ENCODE measurements at regions not wholly inside any gene's neighbourhood (a gene's known extent, or its start where the extent isn't known, plus 50 kb on each side); places are given as distances from the start of the nearest gene placed in this dataset.

GRCh38 chr13:40240293-40240692, 426.1 kb downstream of the FOXO1 start:
- H4K91ac ChIP-seq (ENCODE audit: low read depth, low read length, poor library complexity): no peak overlapping the region
- H3K36me3 ChIP-seq (replicated peaks in 1 of 2; ENCODE audit: control insufficient read depth in 2 of 2, insufficient read depth in 2 of 2, low read length in 2 of 2): no peaks in the 10 kb centered on the region
- H3K27ac ChIP-seq (replicated peaks; ENCODE audit: low read length): no peak overlapping the region
- no peaks in the 10 kb centered on the region for H3K27me3 ChIP-seq (ENCODE audit: control insufficient read depth in 3 of 3, insufficient read depth in 3 of 3, low read depth in 1 of 3, low read length in 3 of 3)
- no peaks in the 10 kb centered on the region for H3K4me1 ChIP-seq (ENCODE audit: control insufficient read depth in 2 of 2, insufficient read depth in 1 of 2, low read depth in 1 of 2, low read length in 2 of 2)
- no peak overlapping the region for H4K8ac ChIP-seq (ENCODE audit: low read depth, low read length)
- H2BK12ac ChIP-seq (ENCODE audit: low read length): no peak overlapping the region
- no peak overlapping the region for H3K4ac ChIP-seq (ENCODE audit: low read length)
- H2AK5ac ChIP-seq (ENCODE audit: low read depth, low read length): no peak overlapping the region
- DNase-seq (ENCODE audit: low spot score): no peak
- no CpG with 5 or more reads among the region's 2 CpGs for WGBS, 2 donors (ENCODE audit: extremely low coverage in 2 of 2, insufficient read length in 2 of 2, insufficient replicate concordance in 1 of 2)
- H2BK5ac ChIP-seq (ENCODE audit: low read length): no peak overlapping the region
- H3K4me3 ChIP-seq (ENCODE audit: low read length in 2 of 2): no peak overlapping the region
- H3K14ac ChIP-seq (ENCODE audit: low read length): no peak overlapping the region
- H3K4me2 ChIP-seq (ENCODE audit: insufficient read depth, low read length, poor library complexity, severe bottlenecking): no peak overlapping the region
- no peak overlapping the region for H2BK120ac ChIP-seq (ENCODE audit: low read depth, low read length)
- no peaks in the 10 kb centered on the region for H3K79me1 ChIP-seq (ENCODE audit: low read depth, low read length)
- H2AFZ ChIP-seq (ENCODE audit: low read length): no peak overlapping the region
- H3K23ac ChIP-seq (ENCODE audit: low read depth, low read length, poor library complexity): no peak overlapping the region
- H3K18ac ChIP-seq (ENCODE audit: low read length): no peak overlapping the region
- H3K9me3 ChIP-seq (replicated peaks in 1 of 2; ENCODE audit: control insufficient read depth in 2 of 2, insufficient read depth in 1 of 2, low read depth in 1 of 2, low read length in 2 of 2): peaks cover 0 to 5% of the 10 kb centered on the region in 2 donors
- H3K9ac ChIP-seq (ENCODE audit: low read depth, low read length, poor library complexity): no peak overlapping the region
- no peak overlapping the region for H2BK15ac ChIP-seq (ENCODE audit: low read length)

- no peak overlapping the region for H3K4me2 ChIP-seq (ENCODE audit: insufficient read depth, low read length, poor library complexity, severe bottlenecking)
- peaks cover 0 to 5% of the 10 kb centered on the region in 2 donors for H3K9me3 ChIP-seq (replicated peaks in 1 of 2; ENCODE audit: control insufficient read depth in 2 of 2, insufficient read depth in 1 of 2, low read depth in 1 of 2, low read length in 2 of 2)
- no peak overlapping the region for H3K23ac ChIP-seq (ENCODE audit: low read depth, low read length, poor library complexity)
- no peak overlapping the region for H3K4ac ChIP-seq (ENCODE audit: low read length)
- no peak overlapping the region for H2BK12ac ChIP-seq (ENCODE audit: low read length)
- H3K4me1 ChIP-seq (ENCODE audit: control insufficient read depth in 2 of 2, insufficient read depth in 1 of 2, low read depth in 1 of 2, low read length in 2 of 2): no peaks in the 10 kb centered on the region
- H4K91ac ChIP-seq (ENCODE audit: low read depth, low read length, poor library complexity): no peak overlapping the region
- no peak overlapping the region for H2AFZ ChIP-seq (ENCODE audit: low read length)
- no peak overlapping the region for H2BK15ac ChIP-seq (ENCODE audit: low read length)
- H3K27me3 ChIP-seq (ENCODE audit: control insufficient read depth in 3 of 3, insufficient read depth in 3 of 3, low read depth in 1 of 3, low read length in 3 of 3): no peaks in the 10 kb centered on the region
- H2BK5ac ChIP-seq (ENCODE audit: low read length): no peak overlapping the region
- WGBS, 2 donors (ENCODE audit: extremely low coverage in 2 of 2, insufficient read length in 2 of 2, insufficient replicate concordance in 1 of 2): no CpG with 5 or more reads among the region's 3 CpGs
- H2AK5ac ChIP-seq (ENCODE audit: low read depth, low read length): no peak overlapping the region
- H2BK120ac ChIP-seq (ENCODE audit: low read depth, low read length): no peak overlapping the region
- no peak overlapping the region for H3K14ac ChIP-seq (ENCODE audit: low read length)
- H3K79me1 ChIP-seq (ENCODE audit: low read depth, low read length): no peaks in the 10 kb centered on the region
- H3K4me3 ChIP-seq (ENCODE audit: low read length in 2 of 2): no peak overlapping the region
- no peak overlapping the region for H3K9ac ChIP-seq (ENCODE audit: low read depth, low read length, poor library complexity)
- H3K18ac ChIP-seq (ENCODE audit: low read length): no peak overlapping the region
- DNase-seq (ENCODE audit: low spot score): no peak
- H3K27ac ChIP-seq (replicated peaks; ENCODE audit: low read length): no peak overlapping the region
- no peaks in the 10 kb centered on the region for H3K36me3 ChIP-seq (replicated peaks in 1 of 2; ENCODE audit: control insufficient read depth in 2 of 2, insufficient read depth in 2 of 2, low read length in 2 of 2)
- no peak overlapping the region for H4K8ac ChIP-seq (ENCODE audit: low read depth, low read length)
Observed at GRCh38 chr13:40241125-40241798, 425.2 kb downstream of the FOXO1 start.

GRCh38 chr13:40243047-40243446, 423.4 kb downstream of the FOXO1 start:
- Histone ChIP-seq H3K27ac (replicated peaks; ENCODE audit: low read length) (no peak overlapping the region), H3K4ac (ENCODE audit: low read length) (no peak overlapping the region), H2AK5ac (ENCODE audit: low read depth, low read length) (no peak overlapping the region), H3K4me1 (ENCODE audit: control insufficient read depth in 2 of 2, insufficient read depth in 1 of 2, low read depth in 1 of 2, low read length in 2 of 2) (no peaks in the 10 kb centered on the region), H3K36me3 (replicated peaks in 1 of 2; ENCODE audit: control insufficient read depth in 2 of 2, insufficient read depth in 2 of 2, low read length in 2 of 2) (no peaks in the 10 kb centered on the region), H2BK120ac (ENCODE audit: low read depth, low read length) (no peak overlapping the region), H4K91ac (ENCODE audit: low read depth, low read length, poor library complexity) (no peak overlapping the region), H2BK5ac (ENCODE audit: low read length) (no peak overlapping the region), H3K18ac (ENCODE audit: low read length) (no peak overlapping the region), H3K23ac (ENCODE audit: low read depth, low read length, poor library complexity) (no peak overlapping the region), H3K9ac (ENCODE audit: low read depth, low read length, poor library complexity) (no peak overlapping the region), H3K9me3 (replicated peaks in 1 of 2; ENCODE audit: control insufficient read depth in 2 of 2, insufficient read depth in 1 of 2, low read depth in 1 of 2, low read length in 2 of 2) (peaks cover 0 to 8% of the 10 kb centered on the region in 2 donors), H3K79me1 (ENCODE audit: low read depth, low read length) (no peaks in the 10 kb centered on the region), H2BK12ac (ENCODE audit: low read length) (no peak overlapping the region), H2AFZ (ENCODE audit: low read length) (no peak overlapping the region), H4K8ac (ENCODE audit: low read depth, low read length) (no peak overlapping the region), H2BK15ac (ENCODE audit: low read length) (no peak overlapping the region), H3K4me3 (ENCODE audit: low read length in 2 of 2) (no peak overlapping the region), H3K4me2 (ENCODE audit: insufficient read depth, low read length, poor library complexity, severe bottlenecking) (no peak overlapping the region), H3K27me3 (ENCODE audit: control insufficient read depth in 3 of 3, insufficient read depth in 3 of 3, low read depth in 1 of 3, low read length in 3 of 3) (no peaks in the 10 kb centered on the region), H3K14ac (ENCODE audit: low read length) (no peak overlapping the region)
- WGBS, 2 donors (ENCODE audit: extremely low coverage in 2 of 2, insufficient read length in 2 of 2, insufficient replicate concordance in 1 of 2): no CpG with 5 or more reads among the region's 3 CpGs
- DNase-seq (ENCODE audit: low spot score): no peak

GRCh38 chr13:40243982-40244381, 422.5 kb downstream of the FOXO1 start:
- no peak overlapping the region for H3K4me2 ChIP-seq (ENCODE audit: insufficient read depth, low read length, poor library complexity, severe bottlenecking)
- H3K23ac ChIP-seq (ENCODE audit: low read depth, low read length, poor library complexity): no peak overlapping the region
- H3K14ac ChIP-seq (ENCODE audit: low read length): no peak overlapping the region
- no peak overlapping the region for H3K4me3 ChIP-seq (ENCODE audit: low read length in 2 of 2)
- H2BK15ac ChIP-seq (ENCODE audit: low read length): no peak overlapping the region
- H4K91ac ChIP-seq (ENCODE audit: low read depth, low read length, poor library complexity): no peak overlapping the region
- H3K4me1 ChIP-seq (ENCODE audit: control insufficient read depth in 2 of 2, insufficient read depth in 1 of 2, low read depth in 1 of 2, low read length in 2 of 2): no peaks in the 10 kb centered on the region
- H2BK12ac ChIP-seq (ENCODE audit: low read length): no peak overlapping the region
- no peak for DNase-seq (ENCODE audit: low spot score)
- H3K36me3 ChIP-seq (replicated peaks in 1 of 2; ENCODE audit: control insufficient read depth in 2 of 2, insufficient read depth in 2 of 2, low read length in 2 of 2): no peaks in the 10 kb centered on the region
- no peak overlapping the region for H2AFZ ChIP-seq (ENCODE audit: low read length)
- no peaks in the 10 kb centered on the region for H3K79me1 ChIP-seq (ENCODE audit: low read depth, low read length)
- H3K27ac ChIP-seq (replicated peaks; ENCODE audit: low read length): no peak overlapping the region
- H3K18ac ChIP-seq (ENCODE audit: low read length): no peak overlapping the region
- H3K9ac ChIP-seq (ENCODE audit: low read depth, low read length, poor library complexity): no peak overlapping the region
- no CpG with 5 or more reads among the region's 3 CpGs for WGBS, 2 donors (ENCODE audit: extremely low coverage in 2 of 2, insufficient read length in 2 of 2, insufficient replicate concordance in 1 of 2)
- no peaks in the 10 kb centered on the region for H3K27me3 ChIP-seq (ENCODE audit: control insufficient read depth in 3 of 3, insufficient read depth in 3 of 3, low read depth in 1 of 3, low read length in 3 of 3)
- no peak overlapping the region for H2BK120ac ChIP-seq (ENCODE audit: low read depth, low read length)
- H2AK5ac ChIP-seq (ENCODE audit: low read depth, low read length): no peak overlapping the region
- H2BK5ac ChIP-seq (ENCODE audit: low read length): no peak overlapping the region
- peaks cover 2 to 7% of the 10 kb centered on the region in 2 donors for H3K9me3 ChIP-seq (replicated peaks in 1 of 2; ENCODE audit: control insufficient read depth in 2 of 2, insufficient read depth in 1 of 2, low read depth in 1 of 2, low read length in 2 of 2)
- no peak overlapping the region for H4K8ac ChIP-seq (ENCODE audit: low read depth, low read length)
- H3K4ac ChIP-seq (ENCODE audit: low read length): no peak overlapping the region

Measured in neuronal stem cell (in vitro differentiated cells).